SH-SY5Y (cell line): ENCODE measurements at regions not wholly inside any gene's neighbourhood (a gene's known extent, or its start where the extent isn't known, plus 50 kb on each side); places are given as distances from the start of the nearest gene placed in this dataset.

ENCODE experiments used
- GATA2 ChIP-seq: IDR thresholded peaks from 2 replicates; pipeline ENCODE4 v1.6.1; 2011; ENCODE audit warnings: mild to moderate bottlenecking, low read depth, low read length
- GATA3 ChIP-seq: IDR thresholded peaks from 2 replicates; pipeline ENCODE4 v1.6.1; 2011; ENCODE audit warnings: low read depth, mild to moderate bottlenecking, low read length, moderate library complexity

DNA sequence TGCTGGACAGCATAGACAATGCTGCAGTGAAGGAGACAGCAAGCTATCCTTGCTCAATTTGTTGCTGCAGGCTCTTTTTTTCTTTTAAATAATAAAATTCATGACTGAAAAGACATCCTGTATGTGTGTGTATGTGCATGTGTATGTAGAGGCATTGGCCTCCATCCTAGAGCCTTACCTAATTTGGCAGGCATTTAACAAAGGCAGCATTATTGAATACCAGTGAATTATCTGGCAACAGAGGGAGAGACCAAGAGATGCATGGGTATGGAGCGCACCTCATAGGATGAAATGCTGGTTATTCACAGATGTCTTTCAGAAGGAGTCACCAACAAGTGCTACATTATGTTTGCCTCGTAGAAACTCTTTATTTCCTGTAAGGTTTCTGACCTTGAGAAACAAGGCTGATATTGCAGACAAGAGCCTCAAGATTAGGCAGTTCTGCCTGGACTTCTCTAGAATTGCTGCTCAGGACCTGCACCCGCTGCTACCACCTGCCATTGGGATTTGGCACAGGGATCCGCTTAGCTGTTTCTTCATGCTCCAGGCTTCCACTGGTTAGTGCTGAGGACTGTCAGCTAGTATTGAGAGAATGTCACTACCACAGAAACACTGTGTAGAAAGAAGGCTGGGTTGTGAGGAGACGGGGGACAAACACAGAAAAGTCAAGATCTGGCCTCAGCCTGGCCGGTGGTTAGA lies 247.7 kb upstream of the RFX3 start:
- TF ChIP-seq GATA2 = no peak
- no peak for TF ChIP-seq GATA3

DNA sequence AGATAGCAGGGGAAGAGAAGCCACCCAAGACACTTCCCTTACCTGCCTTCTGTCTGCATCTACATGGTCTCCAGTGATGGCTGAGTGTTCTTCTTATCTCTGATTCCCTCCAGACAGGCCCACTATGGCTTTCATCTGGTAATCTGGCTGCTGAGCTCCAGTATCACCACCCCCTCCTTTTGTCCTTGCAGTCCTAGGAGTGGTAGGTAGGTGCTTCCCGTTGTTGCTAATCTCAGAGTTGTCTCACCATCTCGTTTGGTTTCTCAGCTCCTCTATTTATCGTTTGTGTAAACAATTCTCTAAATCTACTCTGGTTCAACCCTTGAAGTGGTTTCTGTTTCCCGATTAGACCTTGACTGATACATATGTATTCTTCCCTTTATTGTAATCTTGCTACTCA lies 243.8 kb upstream of the RFX3 start:
- TF ChIP-seq GATA2 (no peak), GATA3 (no peak)

DNA sequence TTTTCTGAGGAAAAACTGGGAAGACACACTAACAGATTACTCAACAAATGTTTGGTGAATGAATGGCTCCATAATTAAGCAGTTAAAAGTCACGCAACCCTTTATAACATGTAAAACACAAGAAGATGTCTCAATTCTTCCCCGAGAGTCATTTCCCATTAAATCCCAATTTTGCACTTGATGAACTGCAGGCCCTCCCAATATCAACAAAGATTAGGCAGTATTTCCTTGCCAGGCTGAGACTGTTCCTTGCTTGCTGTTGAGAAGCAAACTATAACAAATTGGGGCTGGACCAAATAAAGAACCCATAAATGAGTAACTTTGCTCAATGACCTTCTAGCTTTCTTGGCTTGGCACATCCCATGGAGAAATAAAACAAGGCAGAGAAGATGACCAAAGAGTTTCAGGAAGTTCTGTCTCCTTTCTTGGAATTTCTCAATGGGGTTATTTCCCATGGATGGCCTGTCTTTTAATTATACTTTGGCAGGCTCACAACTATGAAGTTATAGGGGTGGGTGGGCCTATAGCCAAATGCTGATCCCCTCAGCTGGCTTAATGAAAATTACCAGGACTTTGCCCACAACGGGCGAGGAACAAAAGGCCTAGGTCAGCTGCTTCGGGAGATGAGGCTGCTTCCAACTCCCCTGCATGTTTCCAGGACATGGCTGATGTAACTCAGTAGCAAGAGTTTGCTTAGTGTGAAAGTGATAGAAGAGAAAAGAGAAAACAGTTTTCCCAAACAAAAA lies 243.1 kb upstream of the RFX3 start:
- TF ChIP-seq GATA2 (no peak), GATA3 (no peak)

DNA sequence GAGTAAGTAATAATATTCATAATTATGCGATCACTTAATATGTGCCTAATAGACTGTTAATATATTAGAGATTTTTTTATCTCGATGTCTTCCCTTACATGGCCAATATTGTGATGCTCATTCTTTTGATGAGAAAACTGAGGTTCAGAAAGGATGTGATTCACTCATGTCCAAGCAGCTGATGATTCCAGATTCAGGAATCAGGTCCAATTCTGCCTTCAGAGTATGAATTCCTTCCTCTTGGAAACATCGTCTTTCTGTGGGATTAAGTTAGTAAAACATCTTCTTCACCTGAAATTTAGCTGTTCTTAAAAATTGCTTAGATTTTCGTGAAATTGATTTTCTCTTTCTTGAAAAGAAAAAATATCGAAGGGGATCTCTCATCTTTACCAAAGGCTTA lies 242.5 kb upstream of the RFX3 start:
- no peak for TF ChIP-seq GATA3
- TF ChIP-seq GATA2 = no peak

DNA sequence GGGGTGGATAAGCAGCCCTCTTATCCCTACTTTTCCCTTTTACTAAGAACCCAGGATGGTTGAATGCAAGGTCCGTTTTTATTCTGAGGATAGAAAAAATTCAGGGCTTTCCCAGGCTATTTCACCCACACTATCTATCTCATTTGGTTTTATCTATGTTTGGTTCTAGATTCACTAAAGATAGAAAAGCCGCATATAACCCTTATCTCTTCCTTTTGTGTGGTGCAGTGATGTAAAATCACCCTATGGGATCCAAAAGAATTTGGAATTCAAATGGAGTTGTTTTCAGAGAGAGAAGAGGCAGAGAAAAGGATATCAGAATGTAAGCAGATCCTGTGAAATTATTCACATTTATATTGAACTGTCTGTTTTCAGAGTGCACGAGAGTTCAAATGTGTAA lies 236.3 kb upstream of the RFX3 start:
- TF ChIP-seq GATA2 (no peak), GATA3 (no peak)

DNA sequence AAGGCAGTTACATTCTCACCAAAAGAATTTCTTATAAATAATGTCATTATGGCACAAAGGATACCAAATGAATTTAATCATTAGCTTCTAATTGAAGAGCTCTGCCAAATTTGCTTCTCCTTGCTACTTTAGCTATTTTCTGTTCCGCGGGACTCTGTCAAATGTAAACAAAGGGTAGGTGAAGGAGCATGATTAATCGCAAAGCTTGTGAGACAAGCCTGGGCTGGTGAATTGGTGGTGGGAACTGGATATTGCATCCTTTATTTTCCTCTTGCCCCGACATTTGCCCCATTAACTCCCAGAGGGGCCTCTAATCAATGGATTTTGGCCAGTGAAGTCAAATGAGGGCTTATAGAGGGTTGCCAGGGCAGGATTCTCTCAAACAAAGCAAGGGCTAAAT lies 234.2 kb upstream of the RFX3 start:
- no peak for TF ChIP-seq GATA3

DNA sequence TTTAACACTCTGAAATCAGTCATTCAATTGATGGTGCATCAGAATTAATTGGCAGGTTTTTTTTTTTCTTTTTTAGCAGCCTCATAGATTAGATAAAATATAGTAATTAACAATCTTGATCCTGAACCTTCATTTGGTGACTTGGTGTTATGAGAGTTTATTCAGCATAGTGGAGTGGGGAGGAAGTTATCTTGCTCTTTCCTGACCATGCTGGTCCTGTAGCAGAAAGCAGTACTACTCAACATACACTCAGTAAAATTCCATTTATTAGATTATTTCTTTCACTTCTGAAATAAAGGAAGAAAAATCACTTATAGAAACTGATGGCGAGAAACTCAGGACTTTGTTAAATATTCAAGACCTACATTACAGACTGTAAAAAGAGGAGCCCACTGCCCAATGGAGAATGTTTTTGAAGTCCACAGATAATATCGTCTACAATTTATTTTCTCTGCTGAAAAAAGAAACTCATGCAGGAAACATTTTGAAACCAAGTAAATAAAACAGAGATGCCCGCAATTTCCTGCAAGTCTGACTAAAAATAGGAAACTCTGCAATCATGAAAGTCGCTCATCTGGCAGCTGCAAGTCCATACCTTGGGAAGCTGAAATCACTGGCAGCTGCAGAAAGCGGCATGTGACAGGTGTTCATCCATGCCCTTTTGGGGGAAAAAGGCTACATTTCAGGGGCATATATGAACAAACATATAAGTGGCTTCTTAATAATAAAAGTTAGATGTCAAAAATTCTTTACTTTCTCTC lies 233.2 kb upstream of the RFX3 start:
- no peak for TF ChIP-seq GATA3
- no peak for TF ChIP-seq GATA2

DNA sequence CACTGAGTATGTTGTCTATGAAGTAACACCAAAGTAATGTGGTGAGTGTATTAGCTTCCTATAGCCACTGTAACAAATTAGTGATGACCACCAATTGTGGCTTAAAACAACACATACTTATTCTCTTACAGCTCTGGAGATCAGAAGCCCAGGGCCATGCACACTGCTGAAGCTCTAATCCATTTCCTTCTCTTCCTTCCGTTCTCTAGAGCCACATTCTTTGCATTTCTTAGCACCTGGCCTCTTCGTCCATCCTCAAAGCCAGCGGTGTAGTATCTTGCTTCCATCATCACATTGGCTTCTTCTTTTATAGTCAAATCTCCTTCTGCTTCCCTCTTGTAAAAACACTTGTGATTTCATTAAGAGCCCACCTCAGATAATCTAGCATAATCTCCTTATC lies 230.3 kb upstream of the RFX3 start:
- TF ChIP-seq GATA2 (no peak), GATA3 (no peak)

DNA sequence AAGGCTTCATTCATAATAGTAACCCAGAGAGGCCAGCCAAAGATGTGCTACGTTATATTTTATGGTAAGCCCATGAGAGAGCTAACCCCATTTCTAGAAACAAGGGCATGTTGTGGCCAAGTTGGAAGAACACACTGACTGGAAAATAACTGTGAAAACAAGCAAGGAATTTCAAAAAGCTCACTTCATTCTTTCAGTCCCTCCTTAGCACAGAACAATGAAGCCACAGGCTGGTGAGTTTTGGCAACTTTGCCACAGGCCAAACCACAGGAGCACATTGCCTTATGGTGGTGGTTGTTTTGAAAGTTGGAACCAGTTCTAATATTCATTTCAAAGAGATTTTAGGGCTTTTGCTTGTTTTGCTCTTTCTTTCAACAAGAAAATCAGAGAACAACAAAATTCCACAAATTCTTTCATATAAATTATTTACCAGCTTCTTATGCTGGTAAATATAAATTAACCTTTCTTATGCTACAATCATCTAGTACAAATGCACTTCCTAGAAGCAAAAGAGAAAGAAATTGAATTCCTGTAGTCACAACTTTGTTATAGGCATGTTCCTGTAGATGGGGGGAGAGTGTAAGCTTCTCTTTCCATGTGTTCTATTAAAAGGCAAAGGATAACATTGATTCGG lies 225.4 kb upstream of the RFX3 start:
- TF ChIP-seq GATA2 = no peak
- no peak for TF ChIP-seq GATA3

DNA sequence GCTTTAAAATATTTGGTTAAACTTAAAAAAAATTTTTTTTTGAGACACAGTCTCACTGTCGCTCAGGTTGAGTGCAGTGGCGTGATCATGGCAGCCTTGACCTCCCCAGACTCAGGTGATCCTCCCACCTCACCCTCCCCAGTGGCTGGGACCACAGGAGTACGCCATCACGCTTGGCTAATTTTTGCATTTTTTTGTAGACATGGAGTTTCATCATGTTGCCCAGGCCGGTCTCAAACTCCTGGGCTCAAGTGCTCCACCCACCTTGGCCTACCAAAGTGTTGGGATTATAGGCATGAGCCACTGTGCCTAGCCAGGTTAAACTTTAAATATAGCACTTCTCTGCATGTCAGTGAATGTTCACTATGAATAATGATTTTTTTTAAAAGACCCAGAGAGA lies 224.5 kb upstream of the RFX3 start:
- TF ChIP-seq GATA3 = no peak
- TF ChIP-seq GATA2 = no peak

DNA sequence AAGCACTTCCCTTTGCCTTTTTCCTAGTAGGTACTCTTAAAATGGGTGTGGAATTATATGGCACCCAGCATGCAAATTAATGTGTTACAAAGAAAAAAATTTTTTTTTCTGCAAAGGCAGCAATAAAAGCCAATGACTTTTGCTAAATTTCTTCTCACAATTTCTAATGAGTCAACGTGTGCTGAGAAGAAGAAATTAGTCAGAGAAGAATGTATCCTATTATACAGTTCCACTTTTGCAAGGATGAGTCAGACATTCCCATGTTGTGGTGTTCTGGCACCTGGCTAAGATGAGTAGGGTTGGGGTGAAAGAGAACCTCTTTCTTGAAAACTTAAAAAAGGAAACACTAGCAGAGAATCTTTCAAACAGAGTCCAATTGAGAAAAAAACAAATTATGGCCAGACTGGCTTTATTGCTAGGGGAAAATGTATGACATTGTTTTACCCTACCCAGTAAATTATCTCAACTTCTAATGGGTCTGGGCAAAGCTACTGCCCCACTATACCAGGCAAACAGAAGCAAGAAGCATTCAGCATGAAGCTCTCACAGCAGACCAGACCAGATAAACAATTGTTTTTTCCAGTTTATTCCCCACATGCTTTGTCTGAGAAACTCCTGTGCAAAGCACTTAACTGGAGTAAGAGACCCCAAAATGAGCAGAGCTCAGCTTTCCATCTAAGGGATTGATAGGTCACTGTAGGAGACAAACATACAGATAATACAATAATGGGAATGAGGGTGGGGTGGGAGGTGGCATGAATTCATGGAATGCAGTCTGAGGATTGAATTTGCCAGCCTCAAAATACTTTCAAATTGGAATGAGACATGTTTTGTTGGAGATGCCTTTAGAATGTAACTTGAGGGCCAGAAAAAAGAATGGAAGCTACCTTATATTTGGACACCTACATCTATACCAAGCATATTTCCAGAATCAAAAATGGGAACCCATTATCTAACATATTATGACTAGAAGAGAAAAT lies 220.8 kb upstream of the RFX3 start:
- TF ChIP-seq GATA3 = no peak
- TF ChIP-seq GATA2 = no peak

DNA sequence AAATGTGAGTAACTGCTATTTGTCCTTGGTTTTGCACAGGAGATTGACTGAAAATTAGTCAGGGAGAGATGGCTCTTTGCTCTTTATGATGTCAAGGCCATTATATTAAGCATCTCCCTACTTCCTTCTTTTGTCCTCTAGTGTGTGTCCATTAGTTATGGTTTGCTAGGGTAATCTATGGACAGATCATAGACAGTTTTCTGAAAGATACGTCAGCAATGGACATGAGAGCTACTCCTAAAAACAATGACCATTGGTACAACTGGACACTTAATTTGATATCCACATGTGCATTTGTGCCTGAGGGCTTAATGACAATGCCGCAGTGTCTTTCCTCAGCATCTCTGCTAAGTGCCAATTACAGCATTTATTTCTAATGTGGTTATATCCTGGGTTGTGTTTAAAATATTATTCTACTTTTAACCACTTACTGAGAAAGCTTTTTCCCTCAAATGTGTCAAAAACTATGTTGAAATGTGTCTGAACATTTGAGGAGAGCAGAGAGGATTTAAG lies 218.2 kb upstream of the RFX3 start:
- TF ChIP-seq GATA3 = 0 out of 2 replicates have a peak, but pooled peaks have one; percentile 10
- no peak; the same call in 1 of the 2 replicates for TF ChIP-seq GATA2

DNA sequence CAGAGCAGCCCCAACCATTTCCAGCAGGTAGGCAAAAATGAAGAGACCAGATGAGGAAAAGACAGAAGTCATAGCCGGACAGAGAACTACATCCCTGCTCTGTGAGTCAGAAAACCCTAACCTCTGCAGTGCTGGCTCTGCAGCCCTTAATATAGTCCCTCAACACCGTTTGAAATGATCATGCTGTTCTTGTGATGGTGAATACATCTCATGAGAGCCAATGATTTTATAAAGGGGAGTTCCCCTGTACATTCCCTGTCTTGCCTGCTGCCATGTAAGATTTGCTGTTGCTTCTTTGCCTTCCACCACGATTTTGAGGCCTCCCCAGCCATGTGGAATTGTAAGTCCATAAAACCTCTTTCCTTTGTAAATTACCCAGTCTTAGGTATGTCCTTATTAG lies 216.8 kb upstream of the RFX3 start:
- TF ChIP-seq GATA2 (no peak), GATA3 (no peak)
